Activated CD8-positive, alpha-beta T cell treated with anti-CD3 and anti-CD28 coated beads for 36 hours (primary cell): ENCODE measurements at regions not wholly inside any gene's neighbourhood (a gene's known extent, or its start where the extent isn't known, plus 50 kb on each side); places are given as distances from the start of the nearest gene placed in this dataset.
A peak's percentile ranks its signal among the peaks of the same experiment; 100 is the strongest.
"Not testable (repeated sequence)": the region's sequence is repeated elsewhere in the genome, so short reads cannot be mapped to it uniquely, and the experiment has no call there.

Experiments used
- ATAC-seq: fragments of 200-7000 bp; cut with Tn5 transposase; one replicate; pipeline ENCODE4 v1.10.0; 2021; ENCODE audit warnings: mild to moderate bottlenecking, moderate library complexity
- CTCF ChIA-PET: fragments of 350-600 bp; sonication (Branson Sonifier 250); formaldehyde crosslinking; loops from one replicate; lab custom pipeline; 2021; ENCODE audit warnings: antibody characterized with exemption; lab: Charles Lee
- POLR2A ChIA-PET: fragments of 350-600 bp; sonication (Branson Sonifier 250); formaldehyde crosslinking; loops from one replicate; lab custom pipeline; 2021; ENCODE audit warnings: antibody characterized with exemption; lab: Charles Lee
- DNase-seq: peaks from one replicate; pipeline ENCODE4 v3.0.0-alpha.2; 2020
- H3K27ac Mint-ChIP-seq: one replicate; pipeline ENCODE4 v1.8.0; 2021; ENCODE audit warnings: mild to moderate bottlenecking, mixed read lengths
- H3K27me3 Mint-ChIP-seq: one replicate; pipeline ENCODE4 v1.8.0; 2021; ENCODE audit warnings: mixed read lengths
- H3K36me3 Mint-ChIP-seq: one replicate; pipeline ENCODE4 v1.8.0; 2021; ENCODE audit warnings: low read depth, mixed read lengths
- H3K4me1 Mint-ChIP-seq: one replicate; pipeline ENCODE4 v1.8.0; 2021; ENCODE audit warnings: low read depth, mixed read lengths
- H3K4me3 Mint-ChIP-seq: one replicate; pipeline ENCODE4 v1.8.0; 2021; ENCODE audit warnings: mild to moderate bottlenecking, moderate library complexity, mixed read lengths
- H3K9me3 Mint-ChIP-seq: one replicate; pipeline ENCODE4 v1.8.0; 2021; ENCODE audit warnings: mixed read lengths
- CTCF ChIP-seq: fragments of 200-600 bp; IDR thresholded peaks from one replicate; pipeline ENCODE4 v1.8.0; 2022; ENCODE audit warnings: antibody characterized with exemption, mild to moderate bottlenecking
- intact Hi-C: fragments of 100-400 bp; cut with micrococcal nuclease; formaldehyde crosslinking; loops from one replicate; pipeline ENCODE4 v1.10.0; 2022

GRCh38 chr18:72986103-72986502 is 118.3 kb upstream of the NETO1 start:
- Mint-ChIP-seq H3K27ac (no peak overlapping the region), H3K9me3 (peaks cover 10% of the 10 kb centered on the region), H3K27me3 (no peaks in the 10 kb centered on the region), H3K4me1 (no peaks in the 10 kb centered on the region), H3K36me3 (no peaks in the 10 kb centered on the region), H3K4me3 (no peak overlapping the region)
- DNase-seq (no peak), ATAC-seq (no peak)
- ChIA-PET CTCF (no interaction called here), POLR2A (no interaction called here)
- intact Hi-C loops: no loop called here
- TF ChIP-seq CTCF: no peak

- POLR2A ChIA-PET: no interaction called here
- H3K27me3 Mint-ChIP-seq: no peaks in the 10 kb centered on the region
Measured at GRCh38 chr18:72985686-72986085, 117.9 kb upstream of the NETO1 start.

GRCh38 chr18:72984290-72984689 is 116.5 kb upstream of the NETO1 start:
- no peak for DNase-seq
- Mint-ChIP-seq H3K36me3 (no peaks in the 10 kb centered on the region), H3K27ac (no peak overlapping the region), H3K27me3 (no peaks in the 10 kb centered on the region), H3K4me1 (no peaks in the 10 kb centered on the region), H3K9me3 (peaks cover 10% of the 10 kb centered on the region), H3K4me3 (no peak overlapping the region)
- intact Hi-C loops: no loop called here
- ChIA-PET POLR2A (no interaction called here), CTCF (no interaction called here)
- no peak for TF ChIP-seq CTCF
- no peak for ATAC-seq

More at GRCh38 chr18:72985686-72986085, 117.9 kb upstream of the NETO1 start:
- Mint-ChIP-seq H3K36me3 (no peaks in the 10 kb centered on the region), H3K27ac (no peak overlapping the region), H3K4me1 (no peaks in the 10 kb centered on the region), H3K4me3 (no peak overlapping the region), H3K9me3 (peaks cover 10% of the 10 kb centered on the region)
- DNase-seq (peak; percentile 5), ATAC-seq (peak; percentile 34)
- no peak for TF ChIP-seq CTCF
- CTCF ChIA-PET: no interaction called here
- intact Hi-C loops: no loop called here

GRCh38 chr18:72973841-72974240 is 106.1 kb upstream of the NETO1 start:
- no peak for DNase-seq
- CTCF ChIA-PET: no interaction called here
- Mint-ChIP-seq H3K27ac (no peak overlapping the region), H3K36me3 (no peaks in the 10 kb centered on the region), H3K4me1 (no peaks in the 10 kb centered on the region), H3K9me3 (peaks cover 16% of the 10 kb centered on the region), H3K4me3 (no peak overlapping the region), H3K27me3 (no peaks in the 10 kb centered on the region)
- ATAC-seq: no peak
- POLR2A ChIA-PET: no interaction called here
- TF ChIP-seq CTCF: no peak
- intact Hi-C loops: no loop called here

GRCh38 chr18:72965616-72966015 is 97.8 kb upstream of the NETO1 start:
- ChIA-PET POLR2A (no interaction called here), CTCF (no interaction called here)
- Mint-ChIP-seq H3K36me3 (no peaks in the 10 kb centered on the region), H3K4me3 (no peak overlapping the region), H3K4me1 (no peaks in the 10 kb centered on the region), H3K9me3 (peaks cover 18% of the 10 kb centered on the region), H3K27ac (no peak overlapping the region), H3K27me3 (no peaks in the 10 kb centered on the region)
- TF ChIP-seq CTCF: no peak
- ATAC-seq: no peak
- DNase-seq: no peak
- intact Hi-C loops: no loop called here

- DNase-seq, H3K27me3 Mint-ChIP-seq, H3K27ac Mint-ChIP-seq, H3K36me3 Mint-ChIP-seq, H3K4me1 Mint-ChIP-seq, POLR2A ChIA-PET, CTCF ChIA-PET, H3K4me3 Mint-ChIP-seq, intact Hi-C loops, ATAC-seq: not testable (repeated sequence)
- H3K9me3 Mint-ChIP-seq: peaks cover 38% of the 10 kb centered on the region
Measured at GRCh38 chr18:72958195-72958594, 90.4 kb upstream of the NETO1 start.
